ENCODE measurements at regions not wholly inside any gene's neighbourhood (a gene's known extent, or its start where the extent isn't known, plus 50 kb on each side); places are given as distances from the start of the nearest gene placed in this dataset.
"Not testable (repeated sequence)": the region's sequence is repeated elsewhere in the genome, so short reads cannot be mapped to it uniquely, and the experiment has no call there.

DNA sequence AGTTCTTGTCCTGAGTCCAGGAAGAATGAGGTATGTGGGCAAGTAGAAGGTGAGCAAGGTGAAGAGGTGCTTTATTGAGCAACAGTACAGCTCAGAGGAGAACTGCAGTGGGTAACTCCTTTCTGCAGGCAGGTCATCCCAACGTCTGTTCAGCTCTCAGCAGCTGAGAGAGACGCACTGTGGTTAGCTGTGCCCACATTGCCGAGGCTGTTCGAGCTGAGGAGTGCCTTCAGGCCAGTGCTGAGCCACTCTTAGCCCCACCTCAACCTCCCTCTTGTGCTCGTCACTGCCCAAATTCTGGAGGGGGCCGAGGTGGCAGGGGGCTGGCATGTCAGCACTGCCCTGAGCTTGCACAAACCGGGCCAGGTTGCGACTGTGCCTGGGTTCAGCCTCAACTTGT, 191.8 kb downstream of the CWH43 start:
- TF ChIP-seq, protein P1, sequence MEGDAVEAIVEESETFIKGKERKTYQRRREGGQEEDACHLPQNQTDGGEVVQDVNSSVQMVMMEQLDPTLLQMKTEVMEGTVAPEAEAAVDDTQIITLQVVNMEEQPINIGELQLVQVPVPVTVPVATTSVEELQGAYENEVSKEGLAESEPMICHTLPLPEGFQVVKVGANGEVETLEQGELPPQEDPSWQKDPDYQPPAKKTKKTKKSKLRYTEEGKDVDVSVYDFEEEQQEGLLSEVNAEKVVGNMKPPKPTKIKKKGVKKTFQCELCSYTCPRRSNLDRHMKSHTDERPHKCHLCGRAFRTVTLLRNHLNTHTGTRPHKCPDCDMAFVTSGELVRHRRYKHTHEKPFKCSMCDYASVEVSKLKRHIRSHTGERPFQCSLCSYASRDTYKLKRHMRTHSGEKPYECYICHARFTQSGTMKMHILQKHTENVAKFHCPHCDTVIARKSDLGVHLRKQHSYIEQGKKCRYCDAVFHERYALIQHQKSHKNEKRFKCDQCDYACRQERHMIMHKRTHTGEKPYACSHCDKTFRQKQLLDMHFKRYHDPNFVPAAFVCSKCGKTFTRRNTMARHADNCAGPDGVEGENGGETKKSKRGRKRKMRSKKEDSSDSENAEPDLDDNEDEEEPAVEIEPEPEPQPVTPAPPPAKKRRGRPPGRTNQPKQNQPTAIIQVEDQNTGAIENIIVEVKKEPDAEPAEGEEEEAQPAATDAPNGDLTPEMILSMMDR (IDR thresholded peaks at IDR 0.05), result not testable (repeated sequence)
- TF ChIP-seq POLR2A (IDR thresholded peaks at IDR 0.05), result not testable (repeated sequence)
